ENCODE measurements at regions not wholly inside any gene's neighbourhood (a gene's known extent, or its start where the extent isn't known, plus 50 kb on each side); places are given as distances from the start of the nearest gene placed in this dataset.

- DNase-seq: no peak
Observed at GRCh38 chr9:27625751-27626150, 52.5 kb upstream of the C9orf72 start.

GRCh38 chr9:27626244-27627187 is 53.2 kb upstream of the C9orf72 start:
- no peak for DNase-seq

- DNase-seq: no peak
Observed at GRCh38 chr9:27627188-27627564, 53.9 kb upstream of the C9orf72 start.

DNA sequence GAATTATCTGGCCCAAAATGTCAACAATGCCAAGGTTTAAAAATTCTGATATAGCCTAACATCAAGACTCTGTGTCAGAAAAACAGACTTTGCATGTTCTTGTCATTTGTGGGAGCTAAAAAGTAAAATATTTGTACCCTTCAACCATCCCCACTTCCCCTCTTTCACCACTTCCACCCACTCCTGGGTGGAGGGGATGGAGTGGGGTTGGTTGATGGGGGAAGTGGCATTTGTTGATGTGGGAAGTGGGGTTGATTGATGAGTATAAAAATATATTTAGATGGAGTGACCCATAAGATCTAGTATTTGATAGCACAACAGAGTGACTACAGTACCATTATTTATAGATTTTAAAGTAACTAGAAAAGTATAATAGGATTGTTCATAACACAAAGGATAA is 55.0 kb upstream of the C9orf72 start:
- DNase-seq: no peak

- no peak for DNase-seq
Observed at GRCh38 chr9:27629425-27629824, 56.1 kb upstream of the C9orf72 start.

GRCh38 chr9:27632254-27632653 is 59.0 kb upstream of the C9orf72 start:
- no peak for DNase-seq

DNA sequence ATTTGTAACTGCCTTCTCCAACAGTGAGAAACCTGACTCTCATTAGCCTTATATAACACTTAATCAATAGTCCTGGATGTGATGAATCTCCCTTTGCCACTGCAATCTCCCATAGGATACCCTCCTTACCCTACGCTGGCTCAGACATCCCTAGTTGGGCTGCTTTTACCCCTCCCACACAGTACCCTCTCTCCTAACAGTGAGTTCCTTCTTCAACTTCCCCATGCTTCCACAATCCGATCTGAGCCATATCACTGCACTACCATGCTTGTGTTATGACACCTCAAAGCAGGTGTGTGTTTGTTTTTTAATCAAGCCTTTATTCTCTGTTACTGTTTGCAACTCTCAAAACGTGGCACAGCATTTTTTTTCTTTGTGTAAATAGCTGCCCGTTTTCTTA is 60.5 kb upstream of the C9orf72 start:
- no peak for DNase-seq

GRCh38 chr9:27634879-27635278 is 61.6 kb upstream of the C9orf72 start:
- no peak for DNase-seq

- DNase-seq: no peak
Observed at GRCh38 chr9:27638716-27639115, 65.4 kb upstream of the C9orf72 start.

DNA sequence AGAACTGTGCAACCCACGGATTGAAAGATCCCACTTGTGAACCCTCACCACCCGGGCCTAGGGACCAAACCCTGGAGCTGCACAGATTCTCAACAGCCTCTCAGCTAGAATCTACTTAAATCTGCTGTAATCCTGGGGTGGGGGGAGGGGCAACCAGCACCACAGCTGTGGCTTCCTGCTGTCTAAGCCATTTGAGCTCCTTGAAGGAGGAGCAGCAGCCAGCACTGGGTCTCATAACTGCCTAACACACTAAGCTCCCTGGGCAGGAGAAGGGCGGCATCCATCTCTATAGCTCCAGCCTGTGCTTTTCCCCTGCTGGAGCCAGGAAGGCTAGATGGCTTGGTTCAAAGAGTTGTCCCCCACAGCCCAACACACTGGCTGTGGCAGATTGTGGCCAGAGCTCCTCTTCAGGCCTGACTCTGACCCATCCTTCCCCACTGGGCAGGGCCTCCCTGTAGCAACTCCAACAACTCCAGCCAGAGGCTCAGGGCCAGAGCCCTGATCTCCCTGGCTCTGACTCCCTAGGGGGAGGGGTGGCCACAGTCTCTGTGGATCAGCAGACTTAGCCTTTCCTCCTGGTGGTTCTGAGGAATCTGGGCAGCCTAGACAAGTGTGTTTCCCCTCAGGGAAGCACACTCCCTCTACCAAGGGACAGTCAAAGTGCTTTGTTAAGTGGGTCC is 72.0 kb upstream of the C9orf72 start:
- no peak for DNase-seq

GRCh38 chr9:27653246-27653645 is 80.0 kb upstream of the C9orf72 start:
- no peak for DNase-seq

DNA sequence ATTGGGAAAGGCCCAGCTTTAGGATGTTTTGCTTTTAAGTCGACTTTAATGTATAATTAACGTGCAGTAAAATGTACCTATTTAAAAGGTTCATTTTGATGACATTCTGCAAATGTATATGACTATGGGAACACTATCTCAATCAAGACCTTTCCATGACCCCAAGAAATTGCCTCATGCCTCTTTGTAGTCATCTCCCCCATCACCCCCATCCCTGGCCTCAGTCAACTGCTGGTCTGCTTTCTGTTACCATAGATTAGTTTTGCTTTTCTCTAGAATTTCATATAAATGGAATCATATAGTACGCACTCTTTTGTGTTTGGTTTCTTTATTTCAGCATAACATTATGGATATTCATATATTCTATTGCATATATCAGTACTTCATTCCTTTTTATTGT is 80.7 kb upstream of the C9orf72 start:
- no peak for DNase-seq

GRCh38 chr9:27654629-27655285 is 81.5 kb upstream of the C9orf72 start:
- DNase-seq: no peak

DNA sequence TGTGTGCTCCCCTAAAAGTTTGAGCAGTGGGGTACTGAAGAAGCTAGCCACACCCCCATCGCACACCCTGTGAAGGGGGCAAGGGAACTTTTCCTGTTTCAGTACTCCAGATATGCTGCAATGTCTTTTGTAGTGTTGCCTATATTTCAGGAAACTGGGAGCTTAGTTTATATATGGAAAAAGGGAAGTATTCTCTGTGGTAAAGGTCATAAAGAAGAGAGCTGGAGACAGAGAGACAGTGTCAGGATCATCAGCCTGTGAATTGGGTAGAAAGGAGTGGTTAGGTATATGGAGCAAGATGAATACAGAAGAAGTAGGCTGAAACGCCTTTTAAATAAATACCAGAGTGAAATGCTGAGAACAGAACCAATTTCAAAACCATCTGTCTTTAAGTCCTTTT is 82.2 kb upstream of the C9orf72 start:
- no peak for DNase-seq

GRCh38 chr9:27659001-27659400 is 85.7 kb upstream of the C9orf72 start:
- DNase-seq: no peak

DNA sequence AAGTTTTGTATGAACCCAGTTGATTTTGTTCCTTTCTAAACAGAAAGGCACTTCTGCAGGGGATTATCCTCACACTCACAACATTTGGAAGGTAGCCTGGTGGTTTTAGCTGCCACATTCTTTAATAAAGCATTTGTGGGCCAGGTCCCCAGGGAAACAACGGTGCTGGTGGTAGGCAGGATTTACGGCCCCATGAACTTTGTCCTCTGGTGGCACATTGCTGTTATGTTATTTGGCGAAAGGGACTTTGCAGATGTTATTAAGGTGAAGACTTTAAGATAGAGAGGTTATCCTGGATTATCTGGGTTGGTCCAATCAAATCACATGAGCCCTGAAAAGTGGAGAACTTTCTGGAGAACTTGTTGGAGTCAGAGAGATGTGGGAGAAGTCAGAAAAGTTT is 86.3 kb upstream of the C9orf72 start:
- no peak for DNase-seq

DNA sequence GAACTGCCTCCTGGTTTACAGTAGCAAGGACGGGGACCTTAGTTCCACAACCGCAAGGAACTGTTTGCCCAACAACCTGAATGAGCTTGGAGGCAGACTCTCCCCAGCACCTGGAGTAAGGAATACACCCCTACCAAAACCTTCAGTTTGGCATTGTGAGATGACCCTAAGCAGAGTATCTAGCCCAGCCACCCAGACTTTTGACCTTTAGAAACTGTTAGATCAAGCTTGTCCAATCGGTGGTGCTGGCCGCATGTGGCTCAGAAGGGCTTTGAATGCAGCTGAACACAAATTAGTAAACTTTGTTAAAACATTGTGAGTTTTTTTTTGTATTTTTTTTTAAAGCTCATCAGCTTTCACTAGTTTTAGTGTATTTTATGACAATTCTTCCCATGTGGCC is 86.9 kb upstream of the C9orf72 start:
- no peak for DNase-seq

GRCh38 chr9:27663526-27663925 is 90.2 kb upstream of the C9orf72 start:
- DNase-seq: no peak

GRCh38 chr9:27664121-27664779 is 91.0 kb upstream of the C9orf72 start:
- DNase-seq: no peak

DNA sequence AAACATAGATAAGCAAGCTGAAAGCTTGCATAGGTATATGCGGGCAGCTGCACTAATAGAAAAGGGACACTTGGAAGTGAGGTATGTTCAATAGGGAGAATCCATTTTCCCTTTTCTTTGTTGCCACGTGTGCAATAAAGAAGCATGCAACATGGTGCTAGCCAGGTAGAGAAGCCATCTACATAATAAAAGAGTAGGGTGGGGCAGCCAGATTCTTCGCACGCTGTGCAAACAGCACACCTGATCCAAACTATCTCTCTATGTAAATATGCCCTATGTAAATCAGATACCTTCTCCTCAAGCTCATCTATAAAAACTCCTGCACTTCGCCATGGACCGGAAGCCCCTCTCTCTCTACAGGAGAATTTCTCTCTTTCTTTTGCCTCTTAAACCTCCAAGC is 91.9 kb upstream of the C9orf72 start:
- no peak for DNase-seq

- no peak for DNase-seq
Observed at GRCh38 chr9:27668280-27668679, 95.0 kb upstream of the C9orf72 start.

DNA sequence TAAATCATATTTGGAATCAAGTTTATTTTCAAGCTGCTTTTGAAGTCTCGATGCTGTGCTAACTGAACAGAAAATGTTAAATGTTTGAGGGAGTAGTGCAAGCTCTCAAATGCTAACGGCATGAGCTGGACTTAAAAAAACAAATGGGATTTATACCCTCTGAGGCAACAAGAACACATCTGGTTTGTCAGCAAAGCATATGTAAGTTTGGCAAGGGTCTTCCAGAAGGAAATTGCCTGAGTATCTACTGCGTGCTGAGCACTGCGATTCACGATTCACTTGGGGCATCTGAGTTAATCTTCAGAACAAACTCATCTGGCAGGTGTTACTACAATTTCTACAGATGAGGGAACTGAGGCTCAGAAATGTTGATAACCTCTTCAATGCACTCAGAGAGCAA is 98.4 kb upstream of the C9orf72 start:
- no peak for DNase-seq

GRCh38 chr9:27672718-27673117 is 99.4 kb upstream of the C9orf72 start:
- DNase-seq: no peak
